ENCODE measurements at regions not wholly inside any gene's neighbourhood (a gene's known extent, or its start where the extent isn't known, plus 50 kb on each side); places are given as distances from the start of the nearest gene placed in this dataset.

GRCh38 chr1:217136895-217137205 lies 413.6 kb upstream of the ESRRG start:
- H3K79me2 ChIP-seq (ENCODE audit: insufficient read depth, low read depth, low read length), result no peaks in the 10 kb centered on the region
- no peaks in the 10 kb centered on the region for H3K36me3 ChIP-seq (ENCODE audit: insufficient read depth, low read length)
- H4K20me1 ChIP-seq (ENCODE audit: insufficient read depth, low read length), result no peaks in the 10 kb centered on the region
- H3K9me2 ChIP-seq (ENCODE audit: insufficient read depth, low read length), result no peaks in the 10 kb centered on the region
- DNase-seq (ENCODE audit: low spot score), result no peak
- no peaks in the 10 kb centered on the region for H3K9me3 ChIP-seq (ENCODE audit: low read length)
- no peaks in the 10 kb centered on the region for H3K4me1 ChIP-seq (ENCODE audit: insufficient read depth, low read length, poor library complexity, severe bottlenecking)
- no TSS peak for BruUV-seq (replicated peaks)
- CTCF ChIA-PET (ENCODE audit: unreplicated experiment), result no interaction called here
- no peak for TF ChIP-seq EZH2phosphoT487 (IDR thresholded peaks at IDR 0.05; ENCODE audit: borderline replicate concordance, low read depth, low read length)
- TF ChIP-seq CTCF (conservative IDR thresholded peaks at IDR 0.05; ENCODE audit: low read length), result no peak
- H2AFZ ChIP-seq (ENCODE audit: low read length), result no peak overlapping the region
- H3K27ac ChIP-seq (ENCODE audit: low read depth, low read length, poor library complexity, severe bottlenecking), result no peak overlapping the region
- intact Hi-C loops (cut with micrococcal nuclease; ENCODE audit: unreplicated experiment), result no loop called here
- H3K4me3 ChIP-seq (ENCODE audit: low read depth, low read length, poor library complexity, severe bottlenecking), result no peak overlapping the region
- no peak overlapping the region for H3K4me2 ChIP-seq (ENCODE audit: low read length)
- POLR2A ChIA-PET, result no interaction called here

GRCh38 chr1:217135987-217136894 lies 413.0 kb upstream of the ESRRG start:
- intact Hi-C loops (cut with micrococcal nuclease; ENCODE audit: unreplicated experiment), result no loop called here
- H3K79me2 ChIP-seq (ENCODE audit: insufficient read depth, low read depth, low read length), result no peaks in the 10 kb centered on the region
- BruUV-seq (replicated peaks), result no TSS peak

More at GRCh38 chr1:217135987-217136894, 413.0 kb upstream of the ESRRG start:
- Histone ChIP-seq H3K36me3 (ENCODE audit: insufficient read depth, low read length) (no peaks in the 10 kb centered on the region), H3K4me3 (ENCODE audit: low read depth, low read length, poor library complexity, severe bottlenecking) (no peak overlapping the region), H3K27ac (ENCODE audit: low read depth, low read length, poor library complexity, severe bottlenecking) (no peak overlapping the region), H2AFZ (ENCODE audit: low read length) (no peak overlapping the region), H3K4me1 (ENCODE audit: insufficient read depth, low read length, poor library complexity, severe bottlenecking) (no peaks in the 10 kb centered on the region), H3K9me3 (ENCODE audit: low read length) (no peaks in the 10 kb centered on the region), H3K4me2 (ENCODE audit: low read length) (no peak overlapping the region), H3K9me2 (ENCODE audit: insufficient read depth, low read length) (no peaks in the 10 kb centered on the region), H4K20me1 (ENCODE audit: insufficient read depth, low read length) (no peaks in the 10 kb centered on the region)
- no peak for DNase-seq (ENCODE audit: low spot score)
- CTCF ChIA-PET (ENCODE audit: unreplicated experiment), result no interaction called here
- TF ChIP-seq EZH2phosphoT487 (IDR thresholded peaks at IDR 0.05; ENCODE audit: borderline replicate concordance, low read depth, low read length), result no peak
- no peak for TF ChIP-seq CTCF (conservative IDR thresholded peaks at IDR 0.05; ENCODE audit: low read length)
- POLR2A ChIA-PET, result no interaction called here

Measured in OCI-LY7 (cell line).